Fibroblast of pulmonary artery (primary cell): ENCODE measurements at regions not wholly inside any gene's neighbourhood (a gene's known extent, or its start where the extent isn't known, plus 50 kb on each side); places are given as distances from the start of the nearest gene placed in this dataset.

Experiments
- DNase-seq: peaks from one replicate; pipeline ENCODE4 v3.0.0-alpha.2; 2010; ENCODE audit warnings: low read depth
- H3K4me3 ChIP-seq: replicated peaks from 2 replicates; pipeline ENCODE4 v1.5.1; 2011; ENCODE audit warnings: low read depth, mild to moderate bottlenecking, control low read depth, low read length, moderate library complexity
- TF ChIP-seq, protein P1 (sequence below): IDR thresholded peaks from 2 replicates; pipeline ENCODE4 v1.5.1; 2011; ENCODE audit warnings: mild to moderate bottlenecking, control low read depth, low read length, inconsistent platforms; ENCODE audit errors: missing control alignments

DNA sequence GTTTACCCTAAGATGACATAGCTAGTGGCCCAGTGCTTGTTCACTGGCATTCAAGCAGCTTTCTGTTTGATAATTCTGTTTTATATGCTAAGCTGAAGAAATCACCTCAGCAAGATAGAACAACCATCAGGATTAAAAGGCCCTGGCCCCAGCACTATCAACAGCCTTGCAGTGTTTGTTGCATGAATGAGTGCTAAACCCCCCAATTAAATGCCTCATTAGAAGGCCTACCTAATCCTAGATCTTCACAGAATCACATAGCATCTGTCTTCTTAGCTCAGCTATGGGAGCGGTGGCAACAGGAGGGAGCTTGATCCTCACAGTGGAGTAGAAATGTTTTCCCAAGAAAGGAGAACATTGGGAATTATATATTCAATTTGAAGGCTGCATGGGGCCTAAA, 194.1 kb upstream of the HNMT start:
- H3K4me3 ChIP-seq: no peak overlapping the region
- TF ChIP-seq, protein P1, sequence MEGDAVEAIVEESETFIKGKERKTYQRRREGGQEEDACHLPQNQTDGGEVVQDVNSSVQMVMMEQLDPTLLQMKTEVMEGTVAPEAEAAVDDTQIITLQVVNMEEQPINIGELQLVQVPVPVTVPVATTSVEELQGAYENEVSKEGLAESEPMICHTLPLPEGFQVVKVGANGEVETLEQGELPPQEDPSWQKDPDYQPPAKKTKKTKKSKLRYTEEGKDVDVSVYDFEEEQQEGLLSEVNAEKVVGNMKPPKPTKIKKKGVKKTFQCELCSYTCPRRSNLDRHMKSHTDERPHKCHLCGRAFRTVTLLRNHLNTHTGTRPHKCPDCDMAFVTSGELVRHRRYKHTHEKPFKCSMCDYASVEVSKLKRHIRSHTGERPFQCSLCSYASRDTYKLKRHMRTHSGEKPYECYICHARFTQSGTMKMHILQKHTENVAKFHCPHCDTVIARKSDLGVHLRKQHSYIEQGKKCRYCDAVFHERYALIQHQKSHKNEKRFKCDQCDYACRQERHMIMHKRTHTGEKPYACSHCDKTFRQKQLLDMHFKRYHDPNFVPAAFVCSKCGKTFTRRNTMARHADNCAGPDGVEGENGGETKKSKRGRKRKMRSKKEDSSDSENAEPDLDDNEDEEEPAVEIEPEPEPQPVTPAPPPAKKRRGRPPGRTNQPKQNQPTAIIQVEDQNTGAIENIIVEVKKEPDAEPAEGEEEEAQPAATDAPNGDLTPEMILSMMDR: no peak
- DNase-seq: no peak

DNA sequence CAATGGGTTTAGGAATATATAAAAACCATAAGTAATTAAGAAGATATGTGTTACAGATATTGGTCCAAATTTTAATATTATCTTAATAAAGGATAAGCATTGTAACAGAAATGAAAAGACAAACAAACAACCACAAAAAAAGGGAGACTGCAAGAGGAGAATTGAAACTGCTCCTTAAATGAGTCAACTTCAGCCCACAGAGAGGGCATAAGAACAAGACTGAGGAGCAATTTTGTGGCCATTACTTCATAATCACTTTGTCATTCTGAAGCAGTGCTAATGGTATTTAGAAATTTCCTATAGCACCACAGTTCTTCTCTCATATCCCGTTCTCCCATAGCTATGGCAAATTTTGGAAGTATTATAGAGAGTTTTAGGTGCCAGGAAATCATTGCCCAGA, 193.2 kb upstream of the HNMT start:
- H3K4me3 ChIP-seq: no peak overlapping the region
- DNase-seq: no peak
- TF ChIP-seq, protein P1: no peak

DNA sequence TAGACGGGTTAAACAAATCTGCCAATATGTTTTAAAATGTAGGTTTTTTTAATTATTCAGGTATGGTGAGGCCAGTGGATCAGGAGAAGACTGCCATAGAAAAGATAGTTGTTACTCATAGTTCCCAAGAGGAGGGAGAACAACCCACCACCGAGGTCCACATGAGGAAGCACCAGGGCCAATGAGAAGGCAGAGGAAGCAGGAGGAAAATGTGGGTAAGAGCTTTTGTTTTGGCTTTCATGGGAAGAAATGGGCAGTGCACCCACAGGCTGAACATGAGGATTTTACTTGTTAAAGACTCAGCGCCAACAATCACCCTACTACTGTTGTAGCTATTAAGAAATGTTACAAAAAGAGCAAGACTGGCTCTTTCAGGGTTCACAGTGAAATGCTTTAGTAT, 191.8 kb upstream of the HNMT start:
- H3K4me3 ChIP-seq: no peak overlapping the region
- TF ChIP-seq, protein P1: no peak
- DNase-seq: no peak

DNA sequence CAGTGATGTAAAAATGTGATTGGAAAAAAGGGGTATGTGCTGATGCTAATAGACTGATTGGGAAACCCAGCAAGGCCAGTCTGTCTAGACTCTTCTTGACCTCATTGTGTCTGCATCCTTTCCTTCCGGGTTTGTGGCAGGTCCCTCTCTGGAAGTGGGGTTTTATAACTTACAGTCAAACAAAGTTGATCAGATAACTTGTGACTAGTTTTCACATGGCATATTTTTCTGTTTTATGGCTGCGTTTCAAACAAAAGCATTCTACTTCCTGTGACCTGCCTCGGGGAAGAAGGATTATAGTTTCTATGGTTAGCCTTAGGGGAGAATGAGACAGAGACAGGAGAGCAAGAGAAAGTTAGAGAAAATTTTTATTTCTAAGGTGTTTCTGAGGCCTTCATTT, 188.7 kb upstream of the HNMT start:
- DNase-seq: no peak
- H3K4me3 ChIP-seq: no peak overlapping the region
- TF ChIP-seq, protein P1: no peak

DNA sequence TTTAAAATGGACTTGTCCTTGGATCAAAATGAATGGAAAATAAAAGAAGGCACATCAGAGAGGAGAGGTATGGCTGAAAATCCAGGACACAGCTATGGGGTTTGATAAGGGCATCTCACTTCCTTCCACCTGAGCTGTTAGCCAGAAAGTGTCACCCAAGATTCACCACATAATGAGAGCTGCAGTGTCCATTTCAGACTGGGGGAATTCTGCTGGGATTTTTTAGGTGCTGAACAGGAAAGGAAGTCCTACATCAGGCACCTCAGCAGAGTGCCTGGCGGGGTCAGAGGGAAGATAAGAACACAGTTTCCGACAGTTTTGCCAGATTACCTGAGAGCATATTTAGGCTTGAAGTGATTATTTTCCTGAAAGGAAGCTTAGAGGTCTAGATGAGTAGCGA, 187.6 kb upstream of the HNMT start:
- no peak for DNase-seq
- TF ChIP-seq, protein P1: no peak
- no peak overlapping the region for H3K4me3 ChIP-seq

DNA sequence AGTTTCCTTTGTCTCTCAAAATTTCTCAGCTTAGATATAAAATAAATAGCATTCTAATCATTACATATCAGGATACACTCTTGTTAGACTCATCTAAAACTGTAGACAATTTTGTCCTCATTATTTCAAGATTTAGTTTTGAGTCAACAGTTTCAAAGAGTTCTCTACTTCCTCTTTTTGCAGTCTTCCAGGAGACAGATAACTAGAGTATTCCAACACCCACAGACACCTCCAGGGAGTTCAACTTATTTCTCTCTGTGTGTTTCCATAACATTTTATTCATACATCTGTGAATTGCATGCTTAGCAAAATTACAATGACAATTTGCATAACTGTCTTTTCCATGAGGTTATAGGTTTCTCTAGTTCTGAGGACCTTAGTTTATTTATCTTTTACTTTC, 166.6 kb upstream of the HNMT start:
- no peak overlapping the region for H3K4me3 ChIP-seq
- TF ChIP-seq, protein P1: no peak
- DNase-seq: no peak

DNA sequence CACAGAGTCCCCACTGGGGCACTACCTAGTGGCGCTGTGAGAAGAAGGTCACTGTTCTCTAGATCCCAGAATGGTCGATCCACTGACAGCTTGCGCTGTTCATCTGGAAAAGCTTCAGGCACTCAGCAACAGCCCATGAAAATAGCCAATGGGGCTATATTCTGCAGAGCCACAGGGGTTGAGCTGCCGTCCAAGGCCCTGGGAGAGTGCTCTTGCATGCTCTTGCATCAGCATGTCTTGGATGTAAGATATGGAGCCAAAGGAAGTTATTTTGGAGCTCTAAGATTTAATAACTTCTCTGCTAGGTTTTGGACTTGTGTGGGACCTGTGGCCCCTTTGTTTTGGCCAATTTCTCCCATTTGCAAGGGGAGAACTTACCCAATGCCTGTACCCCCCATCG, 164.7 kb upstream of the HNMT start:
- DNase-seq: no peak
- no peak overlapping the region for H3K4me3 ChIP-seq
- TF ChIP-seq, protein P1: no peak
